NCI-H2227 (cell line): ENCODE measurements at regions not wholly inside any gene's neighbourhood (a gene's known extent, or its start where the extent isn't known, plus 50 kb on each side); places are given as distances from the start of the nearest gene placed in this dataset.

Experiments
- DNase-seq: peaks from one replicate; lab custom pipeline; 2025; ENCODE audit not compliant: unreplicated experiment; lab: John Stamatoyannopoulos, UW

DNA sequence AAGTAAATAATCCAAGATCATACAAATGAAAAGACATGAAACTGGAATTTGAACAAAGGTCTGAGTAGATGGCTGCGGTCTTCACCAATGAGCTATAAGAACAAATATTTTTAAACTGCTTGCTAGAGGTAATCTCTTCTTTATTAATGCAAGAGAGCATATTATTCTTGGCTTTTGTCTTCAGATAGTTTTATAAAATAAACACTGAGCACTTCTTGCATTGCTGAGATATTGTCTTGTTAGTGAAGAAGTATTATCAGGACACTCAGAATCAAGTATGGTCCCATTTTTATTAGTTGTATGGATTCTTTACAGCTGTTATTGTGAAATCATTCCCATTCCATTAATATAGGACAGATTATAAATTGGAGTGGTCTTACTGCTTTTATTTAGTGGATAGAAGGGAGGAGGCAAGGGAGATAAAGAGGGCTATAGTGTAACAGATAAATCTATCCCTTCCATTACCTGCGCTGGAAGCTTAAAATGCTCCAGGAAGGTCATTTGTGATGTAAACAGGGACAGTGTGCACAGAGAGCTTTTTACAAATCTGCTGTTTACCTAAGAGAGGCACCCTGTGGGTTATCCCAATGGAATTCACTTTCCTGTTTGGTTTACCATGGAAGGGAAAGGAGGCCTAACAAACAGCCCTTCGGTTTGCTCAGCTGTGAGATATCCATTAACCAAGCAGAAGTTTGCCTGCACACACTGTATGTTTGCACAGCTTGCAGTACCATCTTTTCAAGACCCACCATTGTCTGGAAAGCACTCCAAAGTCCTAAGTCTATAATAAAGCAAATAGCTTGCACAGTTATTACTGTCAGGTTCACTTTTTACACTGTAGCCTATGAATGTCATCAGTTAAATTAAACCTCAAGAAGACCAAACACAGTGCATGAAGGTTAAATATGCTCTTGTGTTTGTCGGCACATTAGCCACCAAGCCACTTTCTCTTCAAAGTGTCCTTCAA is 347.7 kb upstream of the TGFBR2 start:
- peak; percentile 63 for DNase-seq

- no peak for DNase-seq
Measured at GRCh38 chr3:30259730-30260129, 346.7 kb upstream of the TGFBR2 start.

- no peak for DNase-seq
Measured at GRCh38 chr3:30260762-30261161, 345.6 kb upstream of the TGFBR2 start.

- no peak for DNase-seq
Measured at GRCh38 chr3:30263238-30263924, 343.0 kb upstream of the TGFBR2 start.

DNA sequence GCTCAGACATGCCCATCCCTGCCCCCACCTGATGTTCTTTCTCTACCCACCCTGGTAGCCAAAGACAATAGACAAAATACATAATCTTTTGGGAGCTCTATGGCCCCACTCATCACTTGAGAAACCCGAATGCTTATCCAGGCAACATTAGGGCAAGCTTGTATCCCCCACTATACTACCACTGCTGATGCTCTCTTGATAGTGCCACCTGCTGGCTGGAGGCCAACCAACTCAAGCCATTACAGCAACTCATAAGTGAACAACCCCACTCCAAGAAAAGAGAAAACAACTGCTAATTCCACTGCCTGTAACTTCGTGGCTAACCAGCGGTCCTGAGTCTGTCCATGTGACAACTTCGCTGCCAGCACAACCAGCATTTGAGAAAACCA is 342.5 kb upstream of the TGFBR2 start:
- no peak for DNase-seq

GRCh38 chr3:30266524-30266923 is 339.9 kb upstream of the TGFBR2 start:
- no peak for DNase-seq

GRCh38 chr3:30268288-30268687 is 338.1 kb upstream of the TGFBR2 start:
- DNase-seq: no peak

GRCh38 chr3:30269751-30270445 is 336.5 kb upstream of the TGFBR2 start:
- DNase-seq: no peak

- no peak for DNase-seq
Measured at GRCh38 chr3:30271781-30272180, 334.6 kb upstream of the TGFBR2 start.

DNA sequence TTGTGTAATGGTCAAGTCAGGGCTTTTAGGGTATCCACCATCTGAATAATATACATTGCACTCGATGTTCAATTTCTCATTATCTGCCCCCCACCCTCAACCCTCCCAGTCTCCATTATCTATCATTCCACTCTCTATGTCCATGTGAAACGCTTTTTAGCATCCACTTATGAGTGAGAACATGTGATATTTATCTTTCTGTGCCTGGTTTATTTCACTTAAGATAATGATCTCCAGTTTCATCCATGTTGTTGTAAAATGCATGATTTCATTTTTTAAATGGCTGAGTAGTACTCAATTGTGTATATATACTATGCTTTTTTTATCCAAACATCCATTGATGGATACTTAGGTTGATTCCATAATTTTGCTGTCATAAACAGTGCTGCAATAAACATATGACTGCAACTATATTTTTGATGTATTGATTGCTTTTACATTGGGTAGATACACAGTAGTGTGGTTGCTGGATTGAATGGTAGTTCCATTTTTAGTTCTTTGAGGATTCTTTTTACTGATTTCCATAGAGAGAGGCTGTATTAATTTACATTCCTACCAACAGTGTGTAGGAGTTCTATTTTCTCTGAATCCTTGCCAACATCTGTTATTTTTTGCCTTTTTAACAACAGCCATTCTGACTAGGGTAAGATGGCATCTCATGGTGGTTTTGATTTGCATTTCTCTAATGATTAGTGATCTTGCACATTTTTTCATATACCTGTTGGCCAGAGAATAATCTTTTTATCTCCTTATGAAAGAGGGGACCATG is 332.9 kb upstream of the TGFBR2 start:
- DNase-seq: no peak

DNA sequence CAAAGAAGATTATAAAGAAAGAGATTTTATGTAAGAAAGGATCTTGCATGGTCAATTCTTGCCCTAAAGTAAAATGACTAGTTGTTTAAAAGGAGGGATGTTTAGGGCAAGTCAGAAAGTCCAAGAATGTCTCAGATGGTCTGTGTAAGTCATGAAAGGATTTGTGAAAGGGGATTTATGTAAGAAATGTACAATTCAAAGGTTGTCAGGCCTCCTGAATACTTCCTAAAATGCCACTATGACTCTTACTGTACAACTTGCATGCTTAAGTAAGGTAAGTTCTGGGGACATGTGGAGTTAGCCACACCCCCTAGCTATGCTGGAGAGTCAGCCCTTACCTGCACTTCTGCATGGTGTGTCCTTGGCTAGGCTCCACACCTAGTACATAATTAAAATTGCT is 328.9 kb upstream of the TGFBR2 start:
- DNase-seq: no peak

GRCh38 chr3:30281526-30281925 is 324.9 kb upstream of the TGFBR2 start:
- no peak for DNase-seq

- DNase-seq: no peak
Measured at GRCh38 chr3:30282154-30282696, 324.2 kb upstream of the TGFBR2 start.

DNA sequence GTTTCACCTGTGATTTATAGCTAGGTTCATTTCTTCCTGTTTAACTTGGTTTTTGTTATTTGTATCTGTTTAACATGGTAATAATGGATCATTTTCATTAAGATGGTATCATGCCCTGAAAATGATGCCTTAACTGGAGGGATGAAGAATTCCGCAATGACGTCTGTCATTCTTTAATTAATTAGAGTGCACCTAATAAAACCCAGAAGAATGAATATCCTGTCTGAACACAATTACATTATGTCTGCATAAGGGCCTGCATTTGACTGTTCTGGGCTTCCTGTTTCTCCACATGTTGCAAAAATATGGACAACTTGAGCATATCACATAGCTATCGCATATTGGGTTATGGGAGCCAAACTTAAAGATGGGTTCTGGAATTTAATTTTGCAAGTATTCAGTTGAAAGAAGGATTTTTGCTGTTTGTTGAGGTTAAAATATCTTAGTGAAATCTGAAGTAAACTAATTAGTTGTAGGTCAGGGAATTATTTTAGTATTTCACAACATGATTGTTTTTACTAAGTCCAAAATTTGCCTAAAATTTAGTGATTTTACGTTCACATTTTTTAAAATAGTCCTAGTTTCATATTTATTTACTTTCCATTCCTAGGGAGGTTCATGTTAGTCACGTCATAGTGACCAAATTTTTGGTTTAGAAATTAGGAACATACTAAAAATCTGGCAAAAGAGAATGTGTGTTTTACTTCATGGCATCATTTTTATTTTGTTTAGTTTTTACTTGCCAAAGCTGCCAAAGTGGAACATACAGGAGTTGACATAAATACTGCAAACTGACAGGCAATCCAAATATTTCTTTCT is 321.0 kb upstream of the TGFBR2 start:
- DNase-seq: no peak

DNA sequence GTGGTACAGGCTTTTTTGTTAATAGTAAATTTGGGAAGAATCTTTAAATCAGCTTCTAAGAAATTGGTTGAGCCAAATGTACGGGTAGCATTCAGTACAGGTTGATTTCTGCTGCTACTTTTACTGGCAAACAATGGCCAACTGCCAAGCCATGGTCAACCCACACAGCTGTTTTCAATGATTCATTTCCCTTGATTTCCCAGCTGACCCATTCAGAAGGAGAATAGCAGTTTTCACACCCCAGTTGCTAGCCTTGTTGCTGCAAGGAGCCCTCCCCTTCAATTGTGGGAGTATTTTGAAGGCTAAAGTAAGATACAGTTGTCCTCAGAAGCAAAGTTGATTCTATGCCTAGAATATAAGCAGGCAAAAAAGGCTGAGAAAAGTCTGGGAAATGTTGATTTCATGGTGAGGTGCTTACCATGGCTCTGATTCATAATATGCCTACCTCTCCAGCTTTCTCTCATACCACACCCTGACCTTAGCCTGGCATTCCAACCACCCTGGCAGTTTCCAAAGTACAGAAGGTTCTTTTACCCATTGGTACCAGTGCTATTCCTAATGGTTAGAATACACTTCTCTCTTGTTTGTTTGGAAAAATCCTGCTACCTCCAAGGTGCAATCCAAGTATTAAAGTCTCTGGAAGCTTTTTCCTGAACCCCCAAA is 320.3 kb upstream of the TGFBR2 start:
- no peak for DNase-seq

DNA sequence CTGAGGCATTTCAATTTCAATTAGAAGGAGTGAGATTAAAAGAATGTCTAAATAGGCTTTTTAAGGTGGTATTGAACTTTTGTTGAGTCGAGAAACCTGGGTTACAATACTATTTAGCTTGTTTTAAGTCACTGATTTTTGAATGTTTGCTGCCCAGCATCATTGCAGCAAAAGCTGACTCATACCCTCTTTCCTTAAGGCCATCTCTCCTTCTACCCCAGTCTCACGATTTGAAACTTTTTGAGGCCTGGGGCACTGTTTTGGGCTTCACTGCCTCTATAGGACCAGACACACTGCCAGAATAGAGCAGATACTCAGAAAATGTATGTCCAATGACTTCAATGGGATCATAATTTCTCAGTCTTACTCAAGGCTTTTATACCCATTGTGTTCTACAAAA is 319.6 kb upstream of the TGFBR2 start:
- DNase-seq: no peak

GRCh38 chr3:30288830-30289229 is 317.6 kb upstream of the TGFBR2 start:
- no peak for DNase-seq

- no peak for DNase-seq
Measured at GRCh38 chr3:30289324-30289723, 317.1 kb upstream of the TGFBR2 start.

- no peak for DNase-seq
Measured at GRCh38 chr3:30289766-30290165, 316.6 kb upstream of the TGFBR2 start.
